ENCODE measurements at regions not wholly inside any gene's neighbourhood (a gene's known extent, or its start where the extent isn't known, plus 50 kb on each side); places are given as distances from the start of the nearest gene placed in this dataset.

GRCh38 chr7:136513744-136514143 is 354.7 kb upstream of the CHRM2 start:
- TF ChIP-seq CTCF (conservative IDR thresholded peaks at IDR 0.05; ENCODE audit: low read depth, low read length) (no peak), EZH2 (IDR thresholded peaks at IDR 0.05; ENCODE audit: low read length, unreplicated experiment) (no peak), EZH2phosphoT487 (IDR thresholded peaks at IDR 0.05; ENCODE audit: borderline replicate concordance, low read length) (no peak)
